Mesendoderm (in vitro differentiated cells): ENCODE measurements at regions not wholly inside any gene's neighbourhood (a gene's known extent, or its start where the extent isn't known, plus 50 kb on each side); places are given as distances from the start of the nearest gene placed in this dataset.

Experiments used
- DNase-seq: peaks from one replicate; pipeline ENCODE4 v3.0.0; 2013
- H2AK5ac ChIP-seq: 2 replicates; pipeline ENCODE4 v1.6.1; 2013; ENCODE audit warnings: low read length, inconsistent platforms
- H2BK120ac ChIP-seq: 2 replicates; pipeline ENCODE4 v1.6.1; 2013; ENCODE audit warnings: low read depth, mild to moderate bottlenecking, low read length, moderate library complexity, mixed read lengths
- H2BK15ac ChIP-seq: replicated peaks from 2 replicates; pipeline ENCODE4 v1.6.1; 2013; ENCODE audit warnings: low read depth, mild to moderate bottlenecking, moderate library complexity
- H2BK5ac ChIP-seq: 2 replicates; pipeline ENCODE4 v1.6.1; 2013; ENCODE audit warnings: low read length, inconsistent platforms
- H3K18ac ChIP-seq: 2 replicates; pipeline ENCODE4 v1.6.1; 2013; ENCODE audit warnings: mild to moderate bottlenecking, low read length, mixed read lengths
- H3K23ac ChIP-seq: one replicate; pipeline ENCODE4 v1.6.1; 2013; ENCODE audit warnings: low read length
- H3K27ac ChIP-seq: 2 replicates; pipeline ENCODE4 v1.5.1; 2013; ENCODE audit warnings: low read depth, mild to moderate bottlenecking, inconsistent platforms, low read length, moderate library complexity
- H3K27me3 ChIP-seq: 2 replicates; pipeline ENCODE4 v1.6.1; 2013; ENCODE audit warnings: low read length, control low read depth, mild to moderate bottlenecking, inconsistent platforms; ENCODE audit not compliant: insufficient read depth, poor library complexity
- H3K36me3 ChIP-seq: 2 replicates; pipeline ENCODE4 v1.6.1; 2013; ENCODE audit warnings: low read length, inconsistent platforms; ENCODE audit not compliant: control insufficient read depth, insufficient read depth
- H3K4ac ChIP-seq: one replicate; pipeline ENCODE4 v1.6.1; 2013; ENCODE audit warnings: low read depth, mild to moderate bottlenecking, low read length, moderate library complexity
- H3K4me1 ChIP-seq: 2 replicates; pipeline ENCODE4 v1.6.1; 2013; ENCODE audit warnings: low read depth, low read length, inconsistent platforms; ENCODE audit not compliant: control insufficient read depth
- H3K4me2 ChIP-seq: 2 replicates; pipeline ENCODE4 v1.6.1; 2013; ENCODE audit warnings: low read length
- H3K4me3 ChIP-seq: 2 replicates; pipeline ENCODE4 v1.5.1; 2013; ENCODE audit warnings: mild to moderate bottlenecking, low read length
- H3K56ac ChIP-seq: one replicate; pipeline ENCODE4 v1.6.1; 2013; ENCODE audit warnings: low read length
- H3K79me1 ChIP-seq: 2 replicates; pipeline ENCODE4 v1.6.1; 2013; ENCODE audit warnings: low read length, inconsistent platforms
- H3K79me2 ChIP-seq: 2 replicates; pipeline ENCODE4 v1.6.1; 2013; ENCODE audit warnings: mild to moderate bottlenecking, low read length; ENCODE audit not compliant: control insufficient read depth, insufficient read depth
- H3K9ac ChIP-seq: 2 replicates; pipeline ENCODE4 v1.6.1; 2013; ENCODE audit warnings: low read length, inconsistent platforms
- H4K5ac ChIP-seq: one replicate; pipeline ENCODE4 v1.6.1; 2013; ENCODE audit warnings: low read length
- H4K8ac ChIP-seq: one replicate; pipeline ENCODE4 v1.6.1; 2013; ENCODE audit warnings: low read depth, mild to moderate bottlenecking, control low read depth, low read length, moderate library complexity
- WGBS: extraction: QIAGEN DNeasy Blood & Tissue Kit; methylation state at CpG from one replicate; pipeline ENCODE4 v1.1.7; 2013; ENCODE audit warnings: low lambda C conversion rate, missing lambda C conversion rate; ENCODE audit not compliant: insufficient coverage; ENCODE audit errors: extremely low coverage; 5-methylcytosine and 5-hydroxymethylcytosine counted together

GRCh38 chr4:175953116-175953515 lies 112.5 kb upstream of the WDR17 start:
- no peaks in the 10 kb centered on the region for H3K27me3 ChIP-seq
- WGBS, result no CpG with 5 or more reads among the region's 2 CpGs
- no peaks in the 10 kb centered on the region for H3K79me1 ChIP-seq
- no peak for DNase-seq
- H3K9ac ChIP-seq, result no peak overlapping the region
- no peak overlapping the region for H3K4me3 ChIP-seq
- H3K4ac ChIP-seq, result no peak overlapping the region
- H3K79me2 ChIP-seq, result no peaks in the 10 kb centered on the region
- H4K5ac ChIP-seq, result no peak overlapping the region
- no peak overlapping the region for H2BK15ac ChIP-seq
- H3K4me1 ChIP-seq, result no peaks in the 10 kb centered on the region
- H3K18ac ChIP-seq, result no peak overlapping the region
- H3K27ac ChIP-seq, result no peak overlapping the region
- no peak overlapping the region for H3K4me2 ChIP-seq
- no peak overlapping the region for H2AK5ac ChIP-seq
- H3K23ac ChIP-seq, result no peak overlapping the region
- no peak overlapping the region for H2BK5ac ChIP-seq
- H4K8ac ChIP-seq, result no peak overlapping the region
- no peak overlapping the region for H2BK120ac ChIP-seq
- no peak overlapping the region for H3K56ac ChIP-seq
- no peaks in the 10 kb centered on the region for H3K36me3 ChIP-seq

GRCh38 chr4:175953960-175954521 lies 111.6 kb upstream of the WDR17 start:
- no peak overlapping the region for H2AK5ac ChIP-seq
- H2BK5ac ChIP-seq, result no peak overlapping the region
- peak; percentile 47 for DNase-seq
- no peak overlapping the region for H3K4ac ChIP-seq
- H4K8ac ChIP-seq, result no peak overlapping the region
- H3K9ac ChIP-seq, result no peak overlapping the region
- WGBS, result no CpG with 5 or more reads among the region's 5 CpGs
- H3K18ac ChIP-seq, result no peak overlapping the region
- H2BK120ac ChIP-seq, result no peak overlapping the region
- no peak overlapping the region for H2BK15ac ChIP-seq
- no peak overlapping the region for H3K4me2 ChIP-seq
- H3K79me2 ChIP-seq, result no peaks in the 10 kb centered on the region
- no peaks in the 10 kb centered on the region for H3K27me3 ChIP-seq
- H3K27ac ChIP-seq, result no peak overlapping the region
- H4K5ac ChIP-seq, result no peak overlapping the region
- no peak overlapping the region for H3K4me3 ChIP-seq
- no peaks in the 10 kb centered on the region for H3K4me1 ChIP-seq
- H3K23ac ChIP-seq, result no peak overlapping the region
- no peaks in the 10 kb centered on the region for H3K36me3 ChIP-seq
- no peak overlapping the region for H3K56ac ChIP-seq
- no peaks in the 10 kb centered on the region for H3K79me1 ChIP-seq

GRCh38 chr4:175954685-175955084 lies 111.0 kb upstream of the WDR17 start:
- Histone ChIP-seq H3K79me1 (no peaks in the 10 kb centered on the region), H3K27ac (no peak overlapping the region), H3K23ac (no peak overlapping the region), H3K9ac (no peak overlapping the region), H4K5ac (no peak overlapping the region), H3K4me2 (no peak overlapping the region), H3K79me2 (no peaks in the 10 kb centered on the region), H3K4ac (no peak overlapping the region), H3K18ac (no peak overlapping the region), H2BK120ac (no peak overlapping the region), H3K27me3 (no peaks in the 10 kb centered on the region), H3K56ac (no peak overlapping the region), H3K36me3 (no peaks in the 10 kb centered on the region), H4K8ac (no peak overlapping the region), H2BK5ac (no peak overlapping the region), H3K4me3 (no peak overlapping the region), H2AK5ac (no peak overlapping the region), H3K4me1 (no peaks in the 10 kb centered on the region), H2BK15ac (no peak overlapping the region)
- DNase-seq, result no peak
- WGBS, result no CpG with 5 or more reads among the region's 3 CpGs

GRCh38 chr4:175961604-175962003 lies 104.0 kb upstream of the WDR17 start:
- Histone ChIP-seq H3K56ac (no peak overlapping the region), H3K4ac (no peak overlapping the region), H3K4me3 (no peak overlapping the region), H3K4me2 (no peak overlapping the region), H3K4me1 (no peaks in the 10 kb centered on the region), H2BK5ac (no peak overlapping the region), H2BK15ac (no peak overlapping the region), H3K36me3 (no peaks in the 10 kb centered on the region), H3K79me2 (no peaks in the 10 kb centered on the region), H2AK5ac (no peak overlapping the region), H3K79me1 (no peaks in the 10 kb centered on the region), H3K27me3 (no peaks in the 10 kb centered on the region), H3K9ac (no peak overlapping the region), H4K8ac (no peak overlapping the region), H3K23ac (no peak overlapping the region), H2BK120ac (no peak overlapping the region), H4K5ac (no peak overlapping the region), H3K27ac (no peak overlapping the region), H3K18ac (no peak overlapping the region)
- no CpG with 5 or more reads among the region's 4 CpGs for WGBS
- DNase-seq, result no peak

- H3K18ac ChIP-seq, result no peak overlapping the region
- H3K36me3 ChIP-seq, result no peaks in the 10 kb centered on the region
- no peaks in the 10 kb centered on the region for H3K79me2 ChIP-seq
- H4K5ac ChIP-seq, result no peak overlapping the region
- H3K27ac ChIP-seq, result no peak overlapping the region
- H3K4me3 ChIP-seq, result no peak overlapping the region
- no peak overlapping the region for H2BK120ac ChIP-seq
- H3K23ac ChIP-seq, result no peak overlapping the region
- H3K79me1 ChIP-seq, result no peaks in the 10 kb centered on the region
- no peak overlapping the region for H3K56ac ChIP-seq
- no peak overlapping the region for H2AK5ac ChIP-seq
- H3K4ac ChIP-seq, result no peak overlapping the region
- peaks cover 4% of the 10 kb centered on the region for H3K4me1 ChIP-seq
- H3K27me3 ChIP-seq, result no peaks in the 10 kb centered on the region
- no peak overlapping the region for H4K8ac ChIP-seq
- no peak overlapping the region for H3K4me2 ChIP-seq
- no peak overlapping the region for H2BK15ac ChIP-seq
- no peak overlapping the region for H2BK5ac ChIP-seq
- H3K9ac ChIP-seq, result no peak overlapping the region
- no peak for DNase-seq
- 100% methylated on average over 2 of the region's 3 CpGs for WGBS
Measured at GRCh38 chr4:175970072-175970471, 95.6 kb upstream of the WDR17 start.

- H2BK120ac ChIP-seq, result no peak overlapping the region
- peaks cover 4% of the 10 kb centered on the region for H3K4me1 ChIP-seq
- no peaks in the 10 kb centered on the region for H3K36me3 ChIP-seq
- no peak overlapping the region for H3K56ac ChIP-seq
- H2AK5ac ChIP-seq, result no peak overlapping the region
- H4K5ac ChIP-seq, result no peak overlapping the region
- no peak overlapping the region for H3K18ac ChIP-seq
- no peak overlapping the region for H3K23ac ChIP-seq
- H4K8ac ChIP-seq, result no peak overlapping the region
- no peak overlapping the region for H3K4ac ChIP-seq
- no peak overlapping the region for H2BK15ac ChIP-seq
- no peaks in the 10 kb centered on the region for H3K79me1 ChIP-seq
- H3K9ac ChIP-seq, result no peak overlapping the region
- H3K4me3 ChIP-seq, result no peak overlapping the region
- WGBS, result no CpG with 5 or more reads among the region's 8 CpGs
- DNase-seq, result peak; percentile 8
- H2BK5ac ChIP-seq, result no peak overlapping the region
- no peaks in the 10 kb centered on the region for H3K79me2 ChIP-seq
- no peak overlapping the region for H3K4me2 ChIP-seq
- no peak overlapping the region for H3K27ac ChIP-seq
- no peaks in the 10 kb centered on the region for H3K27me3 ChIP-seq
Measured at GRCh38 chr4:175970724-175971123, 94.9 kb upstream of the WDR17 start.
